GM19468 (cell line): ENCODE measurements at regions not wholly inside any gene's neighbourhood (a gene's known extent, or its start where the extent isn't known, plus 50 kb on each side); places are given as distances from the start of the nearest gene placed in this dataset.
"Not testable (repeated sequence)": the region's sequence is repeated elsewhere in the genome, so short reads cannot be mapped to it uniquely, and the experiment has no call there.

Source experiments
- ATAC-seq: cut with Tn5 transposase; IDR thresholded peaks from one replicate; pipeline ENCODE4 v1.9.1; 2021; ENCODE audit warnings: mild to moderate bottlenecking, moderate library complexity, moderate number of reproducible peaks; ENCODE audit not compliant: unreplicated experiment; ENCODE audit errors: extremely low read depth

- ATAC-seq, result not testable (repeated sequence)
These were observed 423.7 kb downstream of the OLFM4 start for GRCh38 chr13:53452263-53452808.

- ATAC-seq, result no peak
These were observed 432.2 kb downstream of the OLFM4 start for GRCh38 chr13:53460796-53461195.

- no peak for ATAC-seq
These were observed 434.5 kb downstream of the OLFM4 start for GRCh38 chr13:53463106-53463505.

GRCh38 chr13:53466576-53466975 is 438.0 kb downstream of the OLFM4 start:
- no peak for ATAC-seq

- no peak for ATAC-seq
These were observed 444.8 kb downstream of the OLFM4 start for GRCh38 chr13:53473397-53473796.

- no peak for ATAC-seq
These were observed 446.3 kb downstream of the OLFM4 start for GRCh38 chr13:53474878-53475277.

GRCh38 chr13:53490752-53491151 is 462.1 kb downstream of the OLFM4 start:
- no peak for ATAC-seq

GRCh38 chr13:53494406-53494805 is 465.8 kb downstream of the OLFM4 start:
- no peak for ATAC-seq

- no peak for ATAC-seq
These were observed 471.0 kb downstream of the OLFM4 start for GRCh38 chr13:53499576-53500133.

- ATAC-seq, result no peak
These were observed 472.8 kb downstream of the OLFM4 start for GRCh38 chr13:53501387-53501786.

GRCh38 chr13:53507741-53508140 is 479.1 kb downstream of the OLFM4 start:
- ATAC-seq, result no peak

GRCh38 chr13:53512635-53513034 is 484.0 kb downstream of the OLFM4 start:
- no peak for ATAC-seq

- ATAC-seq, result no peak
These were observed 484.6 kb downstream of the OLFM4 start for GRCh38 chr13:53513226-53513625.

- ATAC-seq, result no peak
These were observed 491.5 kb downstream of the OLFM4 start for GRCh38 chr13:53520132-53520531.

- ATAC-seq, result no peak
These were observed 493.4 kb downstream of the OLFM4 start for GRCh38 chr13:53522034-53522433.

GRCh38 chr13:53537586-53537985 is 509.0 kb downstream of the OLFM4 start:
- ATAC-seq, result no peak

GRCh38 chr13:53545340-53545941 is 516.8 kb downstream of the OLFM4 start:
- no peak for ATAC-seq

- no peak for ATAC-seq
These were observed 531.9 kb downstream of the OLFM4 start for GRCh38 chr13:53560556-53560955.

- no peak for ATAC-seq
These were observed 533.8 kb downstream of the OLFM4 start for GRCh38 chr13:53562419-53562818.

- ATAC-seq, result no peak
These were observed 539.9 kb downstream of the OLFM4 start for GRCh38 chr13:53568491-53568890.

- no peak for ATAC-seq
These were observed 540.8 kb downstream of the OLFM4 start for GRCh38 chr13:53569453-53569852.

- no peak for ATAC-seq
These were observed 572.5 kb downstream of the OLFM4 start for GRCh38 chr13:53601113-53601512.
